HEK293 (cell line): ENCODE measurements at regions not wholly inside any gene's neighbourhood (a gene's known extent, or its start where the extent isn't known, plus 50 kb on each side); places are given as distances from the start of the nearest gene placed in this dataset.

Experiments used
- CTCF ChIA-PET: fragments of 350-600 bp; formaldehyde crosslinking; extraction: SDS; loops from one replicate; lab custom pipeline; 2021; ENCODE audit warnings: antibody characterized with exemption; lab: Yijun Ruan, JAX
- POLR2A ChIA-PET: fragments of 300-600 bp; formaldehyde crosslinking; extraction: SDS; loops from one replicate; lab custom pipeline; 2020; ENCODE audit warnings: antibody characterized with exemption, inconsistent platforms; lab: Yijun Ruan, JAX
- H3K27ac ChIP-seq: fragments of 200-500 bp; sonication (Bioruptor generic); 2 replicates; pipeline ENCODE4 v1.5.1; 2014; ENCODE audit warnings: low read depth, low read length, control low read depth, inconsistent platforms; ENCODE audit errors: extremely low read depth
- H3K36me3 ChIP-seq, 2 experiments: fragments of 200-500 bp in 1 of 2; sonication (Bioruptor generic) in 1 of 2; 1 replicate in 1 of 2; 2 replicates in 1 of 2; pipeline ENCODE4 v1.5.1; 2014 to 2017; ENCODE audit warnings: inconsistent platforms in 2 of 2, low read length in 2 of 2; ENCODE audit not compliant: control insufficient read depth in 2 of 2, insufficient read depth in 1 of 2
- H3K4me1 ChIP-seq: fragments of 200-500 bp; sonication (Bioruptor generic); 2 replicates; pipeline ENCODE4 v1.5.1; 2014; ENCODE audit warnings: mild to moderate bottlenecking, low read length, inconsistent platforms; ENCODE audit not compliant: control insufficient read depth, insufficient read depth
- H3K4me3 ChIP-seq: 2 replicates; pipeline ENCODE4 v1.5.1; 2011; ENCODE audit warnings: low read depth, mild to moderate bottlenecking, control low read depth, low read length, moderate library complexity
- H3K9me3 ChIP-seq: fragments of 200-500 bp; sonication (Bioruptor generic); 2 replicates; pipeline ENCODE4 v1.5.1; 2014; ENCODE audit warnings: low read depth, low read length, inconsistent platforms; ENCODE audit not compliant: control insufficient read depth, insufficient read depth
- KLF7 ChIP-seq: fragments of 450-650 bp; formaldehyde crosslinking; IDR thresholded peaks from 2 replicates; pipeline ENCODE4 v1.5.1; 2016; ENCODE audit warnings: missing biosample characterization, missing genetic modification characterization, borderline replicate concordance
- MEIS1 ChIP-seq: sonication (generic); formaldehyde crosslinking; IDR thresholded peaks from 2 replicates; pipeline ENCODE4 v1.8.1; 2022; ENCODE audit warnings: missing genetic modification reagents, mild to moderate bottlenecking, borderline replicate concordance
- YY2 ChIP-seq: fragments of 450-650 bp; formaldehyde crosslinking; IDR thresholded peaks from 2 replicates; pipeline ENCODE4 v1.5.1; 2016; ENCODE audit warnings: missing biosample characterization, missing genetic modification characterization
- ZEB2 ChIP-seq: fragments of 450-650 bp; formaldehyde crosslinking; IDR thresholded peaks from 2 replicates; pipeline ENCODE4 v1.5.1; 2016; ENCODE audit warnings: missing biosample characterization, missing genetic modification characterization
- ZNF335 ChIP-seq: fragments of 450-650 bp; formaldehyde crosslinking; conservative IDR thresholded peaks from 2 replicates; pipeline ENCODE4 v1.5.1; 2016; ENCODE audit warnings: missing biosample characterization, missing genetic modification characterization
- ZNF37A ChIP-seq: fragments of 450-650 bp; IDR thresholded peaks from 2 replicates; pipeline ENCODE4 v1.5.1; 2018; ENCODE audit warnings: missing biosample characterization, missing genetic modification characterization
- ZNF416 ChIP-seq: fragments of 450-650 bp; formaldehyde crosslinking; IDR thresholded peaks from 2 replicates; pipeline ENCODE4 v1.5.1; 2016; ENCODE audit warnings: missing biosample characterization, missing genetic modification characterization
- ZNF501 ChIP-seq: fragments of 450-650 bp; formaldehyde crosslinking; IDR thresholded peaks from 2 replicates; pipeline ENCODE4 v1.5.1; 2016; ENCODE audit warnings: missing biosample characterization, missing genetic modification characterization
- ZNF529 ChIP-seq: fragments of 450-650 bp; formaldehyde crosslinking; IDR thresholded peaks from 2 replicates; pipeline ENCODE4 v1.5.1; 2017; ENCODE audit warnings: missing genetic modification characterization, missing biosample characterization; ENCODE audit not compliant: insufficient replicate concordance
- ZNF548 ChIP-seq: fragments of 450-650 bp; formaldehyde crosslinking; IDR thresholded peaks from 2 replicates; pipeline ENCODE4 v1.5.1; 2016; ENCODE audit warnings: missing biosample characterization, missing genetic modification characterization
- ZNF549 ChIP-seq: fragments of 450-650 bp; IDR thresholded peaks from 2 replicates; pipeline ENCODE4 v1.5.1; 2018; ENCODE audit warnings: missing biosample characterization, missing genetic modification characterization, mild to moderate bottlenecking, inconsistent platforms, moderate library complexity
- ZNF555 ChIP-seq: fragments of 450-650 bp; formaldehyde crosslinking; conservative IDR thresholded peaks from 2 replicates; pipeline ENCODE4 v1.5.1; 2017; ENCODE audit warnings: missing biosample characterization, mild to moderate bottlenecking, missing genetic modification characterization, inconsistent platforms
- ZSCAN16 ChIP-seq: fragments of 450-650 bp; formaldehyde crosslinking; IDR thresholded peaks from 2 replicates; pipeline ENCODE4 v1.5.1; 2016; ENCODE audit warnings: missing biosample characterization, missing genetic modification characterization
- TF ChIP-seq, protein P1 (sequence below): fragments of 450-650 bp; formaldehyde crosslinking; IDR thresholded peaks from 2 replicates; pipeline ENCODE4 v1.5.1; 2016; ENCODE audit warnings: missing biosample characterization, missing genetic modification characterization
- TF ChIP-seq, protein P2 (sequence below): fragments of 450-650 bp; formaldehyde crosslinking; IDR thresholded peaks from 2 replicates; pipeline ENCODE4 v1.5.1; 2016; ENCODE audit warnings: missing biosample characterization, missing genetic modification characterization
- TF ChIP-seq, protein P3 (sequence below): fragments of 450-650 bp; formaldehyde crosslinking; conservative IDR thresholded peaks from 2 replicates; pipeline ENCODE4 v1.5.1; 2016; ENCODE audit warnings: low read depth, missing biosample characterization, missing genetic modification characterization

DNA sequence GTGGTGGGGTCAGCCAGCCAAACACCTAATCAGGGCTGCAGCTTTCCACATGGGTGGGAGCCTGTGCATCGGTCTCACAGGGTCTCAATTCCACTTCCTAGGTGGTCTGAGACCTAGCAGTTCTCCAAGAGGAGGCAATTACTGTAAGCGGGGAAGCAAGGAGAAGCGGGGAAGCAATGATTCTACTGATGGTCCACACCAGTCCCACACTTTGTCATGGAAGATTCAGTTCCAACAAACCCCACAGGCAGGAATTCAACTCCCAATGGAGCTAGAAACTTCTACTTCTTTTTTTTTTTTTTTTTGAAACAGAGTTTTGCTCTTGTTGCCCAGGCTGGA is 158.7 kb upstream of the RAI14 start (continued):
- no peak for TF ChIP-seq YY2 (tag by site-specific recombination)
- TF ChIP-seq ZSCAN16 (tag by site-specific recombination), result no peak
- TF ChIP-seq KLF7 (tag by site-specific recombination), result no peak
- TF ChIP-seq ZEB2, result no peak
- no peak for TF ChIP-seq ZNF548 (tag by site-specific recombination)
- no peak for TF ChIP-seq ZNF549 (tag by site-specific recombination)
- no peak for TF ChIP-seq ZNF501 (tag by site-specific recombination)
- TF ChIP-seq MEIS1 (CRISPR knock-in tag), result no peak

DNA sequence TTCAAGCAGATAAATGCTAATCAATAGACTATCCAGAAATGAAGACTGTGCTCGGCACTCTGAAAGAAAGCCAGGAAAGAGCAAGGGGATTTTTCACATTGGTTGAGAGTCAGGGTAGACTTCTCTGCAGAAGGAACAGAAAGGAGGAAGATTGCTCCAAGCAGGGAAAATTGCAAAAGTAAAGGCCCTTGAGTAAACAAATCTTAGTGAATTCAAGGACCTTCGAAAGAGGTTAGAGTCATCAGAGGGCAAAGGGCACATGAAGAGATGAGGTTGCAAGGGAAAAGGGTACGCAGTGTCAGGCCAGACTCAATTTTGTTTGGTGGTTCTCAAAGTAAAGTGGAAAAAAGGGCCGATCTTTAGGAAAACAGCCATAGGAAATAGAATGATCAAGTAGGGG is 157.6 kb upstream of the RAI14 start:
- no peak overlapping the region for H3K4me3 ChIP-seq
- H3K27ac ChIP-seq, result no peak overlapping the region
- ChIA-PET CTCF (interaction anchor here (1.3 to 2.1 kb wide), 4 partner anchors 10 to 400 kb away, joined by 3 to 9 read pairs (median 6); no protein-coding TSS in a partner anchor), POLR2A (no interaction called here)
- H3K9me3 ChIP-seq, result no peaks in the 10 kb centered on the region
- H3K36me3 ChIP-seq, result no peaks in the 10 kb centered on the region
- peaks cover 9% of the 10 kb centered on the region for H3K4me1 ChIP-seq
- TF ChIP-seq, protein P1, sequence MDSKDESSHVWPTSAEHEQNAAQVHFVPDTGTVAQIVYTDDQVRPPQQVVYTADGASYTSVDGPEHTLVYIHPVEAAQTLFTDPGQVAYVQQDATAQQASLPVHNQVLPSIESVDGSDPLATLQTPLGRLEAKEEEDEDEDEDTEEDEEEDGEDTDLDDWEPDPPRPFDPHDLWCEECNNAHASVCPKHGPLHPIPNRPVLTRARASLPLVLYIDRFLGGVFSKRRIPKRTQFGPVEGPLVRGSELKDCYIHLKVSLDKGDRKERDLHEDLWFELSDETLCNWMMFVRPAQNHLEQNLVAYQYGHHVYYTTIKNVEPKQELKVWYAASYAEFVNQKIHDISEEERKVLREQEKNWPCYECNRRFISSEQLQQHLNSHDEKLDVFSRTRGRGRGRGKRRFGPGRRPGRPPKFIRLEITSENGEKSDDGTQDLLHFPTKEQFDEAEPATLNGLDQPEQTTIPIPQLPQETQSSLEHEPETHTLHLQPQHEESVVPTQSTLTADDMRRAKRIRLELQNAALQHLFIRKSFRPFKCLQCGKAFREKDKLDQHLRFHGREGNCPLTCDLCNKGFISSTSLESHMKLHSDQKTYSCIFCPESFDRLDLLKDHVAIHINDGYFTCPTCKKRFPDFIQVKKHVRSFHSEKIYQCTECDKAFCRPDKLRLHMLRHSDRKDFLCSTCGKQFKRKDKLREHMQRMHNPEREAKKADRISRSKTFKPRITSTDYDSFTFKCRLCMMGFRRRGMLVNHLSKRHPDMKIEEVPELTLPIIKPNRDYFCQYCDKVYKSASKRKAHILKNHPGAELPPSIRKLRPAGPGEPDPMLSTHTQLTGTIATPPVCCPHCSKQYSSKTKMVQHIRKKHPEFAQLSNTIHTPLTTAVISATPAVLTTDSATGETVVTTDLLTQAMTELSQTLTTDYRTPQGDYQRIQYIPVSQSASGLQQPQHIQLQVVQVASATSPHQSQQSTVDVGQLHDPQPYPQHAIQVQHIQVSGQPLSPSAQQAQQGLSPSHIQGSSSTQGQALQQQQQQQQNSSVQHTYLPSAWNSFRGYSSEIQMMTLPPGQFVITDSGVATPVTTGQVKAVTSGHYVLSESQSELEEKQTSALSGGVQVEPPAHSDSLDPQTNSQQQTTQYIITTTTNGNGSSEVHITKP (tag by site-specific recombination), result no peak
- TF ChIP-seq ZNF555 (tag by site-specific recombination) (no peak), ZNF37A (tag by site-specific recombination) (no peak)

DNA sequence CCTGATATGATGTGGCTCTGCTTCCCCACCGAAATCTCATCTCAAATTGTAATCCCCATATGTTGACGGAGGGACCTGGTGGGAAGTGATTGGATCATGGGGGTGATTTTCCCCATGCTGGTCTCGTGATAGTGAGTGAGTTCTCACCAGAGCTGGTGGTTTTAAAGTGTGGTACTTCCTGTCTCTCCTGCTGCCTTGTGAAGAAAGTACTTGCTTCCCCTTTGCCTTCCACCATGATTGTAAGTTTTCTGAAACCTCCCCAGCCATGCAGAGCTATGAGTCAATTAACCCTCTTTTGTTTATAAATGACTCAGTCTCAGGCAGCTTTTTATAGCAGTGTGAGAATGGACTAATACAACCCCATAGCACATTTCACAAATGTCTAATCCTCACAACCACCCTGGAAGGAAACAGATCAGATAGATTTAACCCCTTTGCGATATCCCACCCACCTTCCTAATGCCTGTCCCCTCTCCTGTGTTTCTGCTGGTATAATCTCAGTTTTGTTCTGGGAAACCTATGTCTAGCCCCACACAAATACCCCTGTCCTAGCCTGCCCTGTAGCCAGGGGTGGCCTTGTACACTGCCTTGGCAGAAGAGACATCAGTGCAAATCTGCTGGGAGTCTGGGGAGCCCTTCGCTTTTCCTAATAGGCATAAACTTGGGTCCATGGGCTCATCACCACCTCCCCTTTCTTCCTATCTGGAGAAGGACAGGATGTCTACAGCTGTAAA is 157.0 kb upstream of the RAI14 start:
- H3K36me3 ChIP-seq, result no peaks in the 10 kb centered on the region
- H3K27ac ChIP-seq, result no peak overlapping the region
- peak; percentile 2 for TF ChIP-seq ZNF529 (tag by site-specific recombination)
- TF ChIP-seq, protein P1 (tag by site-specific recombination), result peak; percentile 40; the same call in 1 of the 2 replicates
- TF ChIP-seq, protein P2, sequence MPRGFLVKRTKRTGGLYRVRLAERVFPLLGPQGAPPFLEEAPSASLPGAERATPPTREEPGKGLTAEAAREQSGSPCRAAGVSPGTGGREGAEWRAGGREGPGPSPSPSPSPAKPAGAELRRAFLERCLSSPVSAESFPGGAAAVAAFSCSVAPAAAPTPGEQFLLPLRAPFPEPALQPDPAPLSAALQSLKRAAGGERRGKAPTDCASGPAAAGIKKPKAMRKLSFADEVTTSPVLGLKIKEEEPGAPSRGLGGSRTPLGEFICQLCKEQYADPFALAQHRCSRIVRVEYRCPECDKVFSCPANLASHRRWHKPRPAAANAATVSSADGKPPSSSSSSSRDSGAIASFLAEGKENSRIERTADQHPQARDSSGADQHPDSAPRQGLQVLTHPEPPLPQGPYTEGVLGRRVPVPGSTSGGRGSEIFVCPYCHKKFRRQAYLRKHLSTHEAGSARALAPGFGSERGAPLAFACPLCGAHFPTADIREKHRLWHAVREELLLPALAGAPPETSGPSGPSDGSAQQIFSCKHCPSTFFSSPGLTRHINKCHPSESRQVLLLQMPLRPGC (tag by site-specific recombination), result 0 out of 2 replicates have a peak, but pooled peaks have one; percentile 38
- TF ChIP-seq, protein P3, sequence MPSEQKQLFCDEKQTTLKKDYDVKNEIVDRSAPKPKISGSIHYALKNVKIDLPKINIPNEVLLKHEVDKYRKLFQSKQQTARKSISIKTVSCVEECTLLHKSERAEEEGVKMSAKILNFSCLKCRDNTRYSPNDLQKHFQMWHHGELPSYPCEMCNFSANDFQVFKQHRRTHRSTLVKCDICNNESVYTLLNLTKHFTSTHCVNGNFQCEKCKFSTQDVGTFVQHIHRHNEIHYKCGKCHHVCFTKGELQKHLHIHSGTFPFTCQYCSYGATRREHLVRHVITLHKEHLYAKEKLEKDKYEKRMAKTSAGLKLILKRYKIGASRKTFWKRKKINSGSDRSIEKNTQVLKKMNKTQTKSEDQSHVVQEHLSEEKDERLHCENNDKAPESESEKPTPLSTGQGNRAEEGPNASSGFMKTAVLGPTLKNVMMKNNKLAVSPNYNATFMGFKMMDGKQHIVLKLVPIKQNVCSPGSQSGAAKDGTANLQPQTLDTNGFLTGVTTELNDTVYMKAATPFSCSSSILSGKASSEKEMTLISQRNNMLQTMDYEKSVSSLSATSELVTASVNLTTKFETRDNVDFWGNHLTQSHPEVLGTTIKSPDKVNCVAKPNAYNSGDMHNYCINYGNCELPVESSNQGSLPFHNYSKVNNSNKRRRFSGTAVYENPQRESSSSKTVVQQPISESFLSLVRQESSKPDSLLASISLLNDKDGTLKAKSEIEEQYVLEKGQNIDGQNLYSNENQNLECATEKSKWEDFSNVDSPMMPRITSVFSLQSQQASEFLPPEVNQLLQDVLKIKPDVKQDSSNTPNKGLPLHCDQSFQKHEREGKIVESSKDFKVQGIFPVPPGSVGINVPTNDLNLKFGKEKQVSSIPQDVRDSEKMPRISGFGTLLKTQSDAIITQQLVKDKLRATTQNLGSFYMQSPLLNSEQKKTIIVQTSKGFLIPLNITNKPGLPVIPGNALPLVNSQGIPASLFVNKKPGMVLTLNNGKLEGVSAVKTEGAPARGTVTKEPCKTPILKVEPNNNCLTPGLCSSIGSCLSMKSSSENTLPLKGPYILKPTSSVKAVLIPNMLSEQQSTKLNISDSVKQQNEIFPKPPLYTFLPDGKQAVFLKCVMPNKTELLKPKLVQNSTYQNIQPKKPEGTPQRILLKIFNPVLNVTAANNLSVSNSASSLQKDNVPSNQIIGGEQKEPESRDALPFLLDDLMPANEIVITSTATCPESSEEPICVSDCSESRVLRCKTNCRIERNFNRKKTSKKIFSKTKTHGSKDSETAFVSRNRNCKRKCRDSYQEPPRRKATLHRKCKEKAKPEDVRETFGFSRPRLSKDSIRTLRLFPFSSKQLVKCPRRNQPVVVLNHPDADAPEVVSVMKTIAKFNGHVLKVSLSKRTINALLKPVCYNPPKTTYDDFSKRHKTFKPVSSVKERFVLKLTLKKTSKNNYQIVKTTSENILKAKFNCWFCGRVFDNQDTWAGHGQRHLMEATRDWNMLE (tag by site-specific recombination), result 0 out of 2 replicates have a peak, but pooled peaks have one; percentile 39
- TF ChIP-seq ZNF335 (tag by site-specific recombination), result peak; percentile 48
- no peak for TF ChIP-seq ZNF416 (tag by site-specific recombination)
- H3K9me3 ChIP-seq, result no peaks in the 10 kb centered on the region
- ChIA-PET POLR2A (no interaction called here), CTCF (interaction anchor here (1.3 to 2.3 kb wide), 5 partner anchors 11 to 399 kb away, joined by 3 to 10 read pairs (median 6); no protein-coding TSS in a partner anchor)
- peaks cover 9% of the 10 kb centered on the region for H3K4me1 ChIP-seq
- no peak overlapping the region for H3K4me3 ChIP-seq
